ENCODE measurements at regions not wholly inside any gene's neighbourhood (a gene's known extent, or its start where the extent isn't known, plus 50 kb on each side); places are given as distances from the start of the nearest gene placed in this dataset.

- TF ChIP-seq CTCF (IDR thresholded peaks at IDR 0.05; ENCODE audit: low read depth, low read length, missing input control) (no peak), REST (IDR thresholded peaks at IDR 0.05) (no peak), JUND (IDR thresholded peaks at IDR 0.05) (no peak), EGR1 (IDR thresholded peaks at IDR 0.05; ENCODE audit: low read depth in 2 of 2) (no peak), RAD21 (IDR thresholded peaks at IDR 0.05) (no peak), GABPA (IDR thresholded peaks at IDR 0.05 in 1 of 2, conservative IDR thresholded peaks at IDR 0.05 in 1 of 2) (no peak), HNF4G (IDR thresholded peaks at IDR 0.05) (no peak), YY1 (IDR thresholded peaks at IDR 0.05) (no peak), SP1 (IDR thresholded peaks at IDR 0.05) (no peak), TAF1 (conservative IDR thresholded peaks at IDR 0.05) (no peak)
- TF ChIP-seq, protein P1, sequence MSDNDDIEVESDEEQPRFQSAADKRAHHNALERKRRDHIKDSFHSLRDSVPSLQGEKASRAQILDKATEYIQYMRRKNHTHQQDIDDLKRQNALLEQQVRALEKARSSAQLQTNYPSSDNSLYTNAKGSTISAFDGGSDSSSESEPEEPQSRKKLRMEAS (IDR thresholded peaks at IDR 0.05), result no peak
- TF ChIP-seq, protein P2, sequence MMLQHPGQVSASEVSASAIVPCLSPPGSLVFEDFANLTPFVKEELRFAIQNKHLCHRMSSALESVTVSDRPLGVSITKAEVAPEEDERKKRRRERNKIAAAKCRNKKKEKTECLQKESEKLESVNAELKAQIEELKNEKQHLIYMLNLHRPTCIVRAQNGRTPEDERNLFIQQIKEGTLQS (IDR thresholded peaks at IDR 0.05), result no peak
- TF ChIP-seq, protein P3, sequence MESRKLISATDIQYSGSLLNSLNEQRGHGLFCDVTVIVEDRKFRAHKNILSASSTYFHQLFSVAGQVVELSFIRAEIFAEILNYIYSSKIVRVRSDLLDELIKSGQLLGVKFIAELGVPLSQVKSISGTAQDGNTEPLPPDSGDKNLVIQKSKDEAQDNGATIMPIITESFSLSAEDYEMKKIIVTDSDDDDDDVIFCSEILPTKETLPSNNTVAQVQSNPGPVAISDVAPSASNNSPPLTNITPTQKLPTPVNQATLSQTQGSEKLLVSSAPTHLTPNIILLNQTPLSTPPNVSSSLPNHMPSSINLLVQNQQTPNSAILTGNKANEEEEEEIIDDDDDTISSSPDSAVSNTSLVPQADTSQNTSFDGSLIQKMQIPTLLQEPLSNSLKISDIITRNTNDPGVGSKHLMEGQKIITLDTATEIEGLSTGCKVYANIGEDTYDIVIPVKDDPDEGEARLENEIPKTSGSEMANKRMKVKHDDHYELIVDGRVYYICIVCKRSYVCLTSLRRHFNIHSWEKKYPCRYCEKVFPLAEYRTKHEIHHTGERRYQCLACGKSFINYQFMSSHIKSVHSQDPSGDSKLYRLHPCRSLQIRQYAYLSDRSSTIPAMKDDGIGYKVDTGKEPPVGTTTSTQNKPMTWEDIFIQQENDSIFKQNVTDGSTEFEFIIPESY (IDR thresholded peaks at IDR 0.05), result no peak
These were observed 2027.7 kb downstream of the MRPL39 start for GRCh38 chr21:23579573-23579972.
